HG02938 (cell line): ENCODE measurements at regions not wholly inside any gene's neighbourhood (a gene's known extent, or its start where the extent isn't known, plus 50 kb on each side); places are given as distances from the start of the nearest gene placed in this dataset.
"Not testable (repeated sequence)": the region's sequence is repeated elsewhere in the genome, so short reads cannot be mapped to it uniquely, and the experiment has no call there.

Source experiments
- ATAC-seq: cut with Tn5 transposase; IDR thresholded peaks from one replicate; pipeline ENCODE4 v1.9.1; 2021; ENCODE audit warnings: mild to moderate bottlenecking, moderate library complexity; ENCODE audit not compliant: unreplicated experiment

DNA sequence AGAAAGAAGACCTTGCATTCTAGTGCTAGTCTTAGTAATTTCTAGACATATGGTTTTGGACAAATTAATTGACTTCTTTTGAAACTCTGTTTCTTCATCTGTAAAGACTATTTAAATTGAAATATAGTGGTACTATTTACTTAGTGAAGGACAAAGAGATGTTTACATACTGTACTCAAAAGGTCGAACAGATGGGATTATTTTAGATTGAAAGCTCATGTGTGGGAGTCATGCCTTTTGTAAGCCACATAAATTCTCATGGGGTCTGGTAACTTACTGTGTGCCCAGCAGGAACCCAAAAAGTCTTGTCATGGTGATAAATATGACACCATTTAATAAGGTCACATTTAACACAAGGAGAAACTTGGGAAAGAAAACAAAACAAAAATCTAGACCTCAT, 368.2 kb upstream of the CITED2 start:
- ATAC-seq = no peak

DNA sequence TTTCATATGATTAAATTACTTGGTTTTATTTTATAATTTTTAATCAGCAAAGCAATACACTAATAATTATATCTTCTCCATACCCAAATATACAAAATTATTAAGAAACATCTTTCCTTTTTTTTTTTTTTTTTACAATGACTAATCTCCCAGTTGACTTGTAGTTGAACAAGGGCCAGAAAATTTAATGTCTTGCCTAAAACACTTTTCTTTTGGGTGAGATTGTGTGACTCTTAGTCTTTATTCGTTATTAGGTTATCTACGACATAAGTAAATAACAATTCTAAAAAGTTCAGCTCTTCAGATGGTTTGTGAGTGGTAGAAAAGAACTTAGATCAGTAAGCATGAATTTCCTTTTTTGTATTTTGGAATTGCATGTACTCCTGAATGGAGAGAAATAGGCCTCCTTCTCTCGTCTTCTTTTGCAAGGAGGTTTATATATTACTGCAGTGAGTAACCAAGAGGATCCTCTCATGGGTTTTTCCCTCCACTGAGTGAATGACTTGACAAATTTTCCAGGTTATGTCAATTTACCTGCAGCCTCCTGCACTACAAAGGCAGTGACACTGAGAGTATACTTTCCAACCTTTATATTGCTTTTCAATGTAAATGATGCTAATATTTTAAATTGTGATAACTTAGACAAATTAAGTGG, 364.5 kb upstream of the CITED2 start:
- no peak for ATAC-seq

DNA sequence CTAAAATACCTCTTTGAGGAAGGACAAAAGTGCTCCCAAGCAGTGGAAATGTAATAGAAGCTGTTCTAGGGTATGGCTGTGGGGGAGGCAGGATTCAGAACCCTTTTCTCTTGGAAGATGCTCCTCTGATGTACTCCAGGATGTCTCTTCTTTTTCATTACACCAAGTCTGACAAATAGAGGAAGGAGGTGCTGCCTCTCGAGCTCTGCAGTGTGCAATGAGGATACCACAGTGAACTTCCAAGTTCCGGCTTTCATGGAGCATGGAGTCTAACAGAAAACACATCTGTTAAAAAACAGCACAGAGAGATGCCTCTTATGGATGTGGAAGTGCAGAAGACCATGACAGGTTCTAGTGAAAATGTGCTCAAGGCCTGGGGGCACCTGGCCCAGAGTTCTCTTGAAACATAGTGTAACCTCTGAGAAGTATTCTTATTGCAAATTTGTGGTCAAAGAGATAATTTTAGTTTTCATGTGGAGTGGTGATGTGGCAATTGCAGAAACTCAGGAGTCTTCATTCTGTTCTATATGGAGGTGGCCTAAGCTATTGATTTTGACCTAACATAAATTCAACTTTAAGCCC, 362.0 kb upstream of the CITED2 start:
- ATAC-seq = peak; percentile 76

DNA sequence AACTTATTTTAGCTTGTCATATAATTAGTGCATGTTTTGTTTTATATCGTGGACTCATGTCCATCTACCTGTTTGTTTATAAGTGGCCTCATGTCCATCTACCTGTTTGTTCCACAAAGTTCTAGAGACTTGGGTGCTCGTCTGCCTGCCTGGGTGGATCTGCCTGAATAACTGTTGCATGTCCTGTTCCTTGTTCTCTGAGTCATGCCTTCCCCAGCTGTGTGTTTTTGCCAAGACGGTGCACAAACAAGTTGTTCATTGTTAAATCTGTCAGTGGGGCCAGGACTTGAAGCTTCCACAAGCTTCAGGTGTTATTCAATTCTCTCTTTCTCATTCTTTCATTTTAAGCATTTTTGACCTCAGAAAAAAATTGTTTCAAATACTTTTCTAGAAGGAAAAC, 358.0 kb upstream of the CITED2 start:
- ATAC-seq = no peak

DNA sequence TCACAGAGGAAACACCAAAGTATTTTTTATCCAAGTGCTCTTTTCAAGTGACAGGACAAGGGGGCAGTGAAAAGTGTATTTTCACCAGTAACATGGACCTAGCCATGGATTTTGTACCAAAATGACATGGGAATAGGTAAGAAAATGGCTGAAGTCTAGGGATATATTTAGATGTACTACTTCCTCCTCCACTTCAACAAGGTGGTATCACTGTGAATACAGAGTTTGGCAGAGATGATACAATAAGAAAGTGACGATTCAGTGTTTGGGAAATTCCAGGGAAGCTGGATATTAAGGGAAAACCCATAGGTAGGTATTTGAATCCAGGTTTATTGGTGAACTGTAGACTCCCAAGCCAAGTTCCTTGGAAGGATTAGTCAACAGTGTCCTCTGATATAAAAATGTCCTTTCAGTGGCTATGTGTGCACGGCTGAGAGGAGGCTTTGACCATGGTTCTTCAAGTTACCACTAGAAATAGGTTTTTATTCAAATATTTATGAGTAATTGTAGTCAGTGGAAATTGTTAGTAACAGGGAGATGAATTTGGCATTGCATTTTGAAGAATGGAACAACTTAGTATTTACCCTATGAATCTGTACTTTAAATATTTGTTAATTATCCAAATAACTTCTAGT, 356.0 kb upstream of the CITED2 start:
- ATAC-seq = no peak

DNA sequence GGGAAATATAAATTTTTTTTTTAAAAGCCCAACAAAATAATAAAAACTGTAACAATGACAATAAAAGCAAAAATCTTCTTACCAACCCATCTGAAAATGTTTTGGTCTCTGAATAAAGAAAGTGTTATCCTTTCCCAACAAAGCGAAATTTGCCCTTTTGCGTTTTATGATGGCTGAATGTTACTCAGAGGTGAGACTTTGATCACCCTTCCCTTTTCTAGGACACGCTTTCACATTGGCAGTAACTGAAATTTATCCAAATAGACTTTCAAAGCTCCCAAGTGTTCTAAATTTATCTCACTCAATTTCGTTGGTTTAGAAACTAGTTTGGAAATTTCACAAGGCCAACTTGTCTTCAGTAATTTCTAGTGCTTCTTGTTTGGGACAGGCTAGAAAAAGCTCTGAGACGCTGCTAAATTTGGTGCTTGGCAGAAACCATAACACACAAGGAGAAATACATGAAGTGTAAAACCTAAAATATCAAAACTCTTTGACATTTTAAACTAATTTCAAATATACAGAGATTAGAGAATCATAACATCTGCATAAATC, 354.5 kb upstream of the CITED2 start:
- no peak for ATAC-seq

DNA sequence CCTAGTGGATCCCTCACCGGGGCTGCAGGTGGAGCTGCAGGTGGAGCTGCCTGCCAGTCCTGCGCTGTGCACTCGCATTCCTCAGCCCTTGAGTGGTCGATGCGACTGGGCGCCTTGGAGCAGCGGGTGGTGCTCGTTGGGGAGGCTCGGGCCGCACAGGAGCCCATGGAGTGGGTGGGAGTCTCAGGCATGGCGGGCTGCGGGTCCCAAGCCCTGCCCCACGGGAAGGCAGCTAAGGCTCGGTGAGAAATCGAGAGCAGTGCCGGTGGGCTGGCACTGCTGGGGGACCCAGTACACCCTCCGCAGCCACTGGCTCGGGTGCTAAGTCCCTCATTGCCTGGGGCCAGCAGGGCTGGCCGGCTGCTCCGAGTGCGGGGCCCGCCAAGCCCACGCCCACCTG, 351.8 kb upstream of the CITED2 start:
- not testable (repeated sequence) for ATAC-seq

DNA sequence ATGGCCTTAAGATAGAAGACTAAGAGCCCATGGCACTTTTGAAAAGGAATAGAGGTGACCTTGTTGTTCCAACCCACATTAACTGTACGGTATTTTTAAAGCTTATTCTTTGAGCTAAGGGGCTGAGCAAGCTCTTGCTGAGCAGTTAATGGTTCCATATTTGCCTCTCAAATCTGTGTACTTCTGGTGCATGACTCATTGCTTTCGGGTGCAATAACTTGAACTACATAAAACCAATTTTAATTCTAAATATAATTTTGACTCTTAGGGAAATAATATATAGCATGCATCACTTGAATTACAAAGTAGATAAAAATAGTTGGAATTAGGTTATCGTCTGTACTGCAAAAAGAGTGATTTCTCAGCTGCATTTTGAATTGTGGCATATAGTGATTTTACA, 348.1 kb upstream of the CITED2 start:
- ATAC-seq = no peak

DNA sequence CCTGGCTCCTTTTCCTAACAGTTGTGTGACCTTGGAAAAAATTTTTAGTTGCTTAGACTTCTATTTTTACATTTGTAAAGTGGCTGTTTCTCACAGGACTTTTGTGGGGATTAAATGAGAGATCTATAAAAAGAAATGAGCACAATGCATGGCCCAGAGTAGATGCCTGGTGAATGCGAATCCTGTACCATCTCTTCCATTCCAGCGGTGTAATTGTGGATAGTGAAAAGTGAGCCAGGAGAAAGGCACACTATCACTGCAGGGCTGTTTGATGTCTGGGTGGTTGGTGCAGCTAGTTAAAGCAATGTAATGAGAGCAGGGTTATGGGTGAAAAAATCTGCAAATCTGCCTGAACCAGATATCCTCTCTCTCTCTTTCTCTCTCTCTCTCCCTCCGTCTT, 347.5 kb upstream of the CITED2 start:
- ATAC-seq = no peak

DNA sequence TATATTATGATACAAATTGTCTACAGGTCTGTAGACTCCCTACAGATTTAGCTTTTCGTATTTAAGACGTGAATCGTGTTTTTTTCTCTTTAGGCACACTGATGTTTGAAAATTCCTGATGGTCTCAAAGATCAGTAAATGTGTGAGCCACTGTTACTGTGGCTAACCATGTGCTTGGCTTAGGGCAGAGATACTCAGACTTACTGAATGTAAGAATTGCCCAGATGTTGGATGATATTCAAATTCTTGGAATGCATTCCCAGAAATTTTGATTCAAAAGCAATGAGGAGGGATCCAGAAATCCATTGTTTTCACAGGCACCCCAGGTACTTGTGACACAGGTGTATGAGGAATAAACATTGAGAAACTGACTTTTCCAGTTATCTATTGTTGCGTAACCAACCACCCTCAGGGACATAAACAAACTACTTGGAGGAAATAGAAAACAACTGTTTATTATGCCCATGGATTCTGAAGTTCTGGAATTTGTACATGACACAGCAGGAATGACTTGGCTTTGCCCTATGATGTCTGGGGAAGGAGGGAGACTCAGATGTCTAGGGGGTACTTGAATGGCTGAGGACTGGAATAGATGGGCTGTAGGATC, 339.6 kb upstream of the CITED2 start:
- ATAC-seq = no peak

DNA sequence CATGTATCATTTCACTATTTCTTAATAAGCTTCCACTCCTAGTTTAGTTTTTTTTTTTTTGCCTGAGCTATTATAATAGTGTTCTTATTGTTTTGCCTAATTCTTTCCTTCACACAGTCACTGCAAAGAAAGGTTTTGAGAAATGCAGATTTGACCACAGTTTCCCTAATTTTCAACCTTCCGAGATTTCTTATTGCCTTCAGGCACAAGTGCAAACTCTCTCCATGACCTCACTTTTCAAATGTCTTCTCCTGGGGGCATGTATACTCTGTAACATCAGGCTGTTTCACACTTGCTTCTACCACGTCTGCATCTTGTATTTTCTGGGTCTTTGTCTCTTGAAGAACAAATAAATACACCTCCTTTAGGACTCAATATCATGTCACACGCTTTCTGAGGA, 339.0 kb upstream of the CITED2 start:
- no peak for ATAC-seq

DNA sequence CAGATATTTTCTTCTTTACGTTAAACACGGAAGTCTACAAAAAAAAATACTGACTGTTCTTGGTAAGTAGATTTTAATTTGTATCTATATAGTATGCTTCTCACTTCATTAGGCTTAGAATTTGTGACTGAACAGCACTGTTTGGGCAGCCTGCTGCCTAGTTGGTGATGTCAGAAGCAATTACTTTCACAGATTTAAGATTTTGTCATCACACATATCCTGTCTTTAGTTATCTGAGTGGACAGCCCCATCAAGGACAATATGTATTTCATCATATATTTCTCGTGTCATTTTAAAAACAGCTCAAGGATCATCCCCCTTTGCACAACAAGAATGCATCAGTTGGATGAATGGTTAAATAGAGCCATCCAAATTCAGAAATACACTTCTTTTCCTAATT, 338.4 kb upstream of the CITED2 start:
- no peak for ATAC-seq

DNA sequence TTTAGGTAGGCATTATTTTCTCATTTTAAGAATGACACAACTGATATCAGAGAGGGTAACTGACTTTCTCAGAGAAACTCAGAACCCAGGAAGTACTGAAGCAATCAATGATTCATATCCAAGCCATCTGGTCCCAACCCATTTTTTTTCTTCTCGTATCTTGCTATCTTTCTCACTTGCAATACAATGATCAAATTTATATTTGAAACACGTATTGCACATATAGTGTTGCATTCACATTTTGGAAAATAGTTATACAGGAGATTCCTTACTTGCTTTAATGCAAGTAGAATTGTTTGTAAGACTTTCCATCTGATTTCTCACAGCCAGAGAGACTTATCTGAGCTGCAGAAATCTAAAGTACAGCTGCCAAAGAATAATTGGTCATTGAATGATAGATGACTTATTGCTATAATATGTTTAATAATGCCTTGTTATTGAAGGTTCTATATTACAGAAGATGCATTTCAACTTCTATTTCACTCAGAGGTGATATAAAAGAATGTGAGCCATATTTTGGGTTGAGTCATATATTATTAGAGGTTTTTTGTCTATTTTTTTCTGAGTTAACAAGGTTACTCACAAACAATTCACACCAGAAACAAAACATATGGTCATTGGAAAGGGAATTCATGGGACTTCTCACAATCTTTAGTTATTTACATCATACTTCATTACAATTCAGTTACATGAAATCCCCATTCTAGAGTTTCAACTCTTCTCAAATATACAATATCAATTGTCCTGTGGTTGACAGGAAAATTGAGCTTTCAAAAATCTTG, 337.5 kb upstream of the CITED2 start:
- ATAC-seq = no peak

DNA sequence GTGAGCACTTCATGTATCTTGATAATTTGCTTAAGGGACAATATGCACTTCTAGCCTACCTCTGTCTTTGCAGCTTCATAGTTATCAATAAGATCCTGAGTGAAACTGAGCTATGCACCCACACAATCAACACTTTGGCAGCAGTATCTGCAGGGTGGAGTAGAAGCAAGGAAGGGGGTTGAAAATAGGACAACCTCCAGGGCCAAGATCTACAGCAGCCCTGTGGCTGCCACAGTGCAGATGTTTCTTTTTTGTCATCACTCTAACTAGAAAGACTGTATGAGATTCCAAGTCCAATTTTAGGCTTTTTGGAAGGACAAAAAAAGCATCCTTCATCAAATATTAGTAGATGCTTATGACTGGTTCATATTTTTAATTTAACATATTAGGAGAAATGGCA, 336.1 kb upstream of the CITED2 start:
- no peak for ATAC-seq

DNA sequence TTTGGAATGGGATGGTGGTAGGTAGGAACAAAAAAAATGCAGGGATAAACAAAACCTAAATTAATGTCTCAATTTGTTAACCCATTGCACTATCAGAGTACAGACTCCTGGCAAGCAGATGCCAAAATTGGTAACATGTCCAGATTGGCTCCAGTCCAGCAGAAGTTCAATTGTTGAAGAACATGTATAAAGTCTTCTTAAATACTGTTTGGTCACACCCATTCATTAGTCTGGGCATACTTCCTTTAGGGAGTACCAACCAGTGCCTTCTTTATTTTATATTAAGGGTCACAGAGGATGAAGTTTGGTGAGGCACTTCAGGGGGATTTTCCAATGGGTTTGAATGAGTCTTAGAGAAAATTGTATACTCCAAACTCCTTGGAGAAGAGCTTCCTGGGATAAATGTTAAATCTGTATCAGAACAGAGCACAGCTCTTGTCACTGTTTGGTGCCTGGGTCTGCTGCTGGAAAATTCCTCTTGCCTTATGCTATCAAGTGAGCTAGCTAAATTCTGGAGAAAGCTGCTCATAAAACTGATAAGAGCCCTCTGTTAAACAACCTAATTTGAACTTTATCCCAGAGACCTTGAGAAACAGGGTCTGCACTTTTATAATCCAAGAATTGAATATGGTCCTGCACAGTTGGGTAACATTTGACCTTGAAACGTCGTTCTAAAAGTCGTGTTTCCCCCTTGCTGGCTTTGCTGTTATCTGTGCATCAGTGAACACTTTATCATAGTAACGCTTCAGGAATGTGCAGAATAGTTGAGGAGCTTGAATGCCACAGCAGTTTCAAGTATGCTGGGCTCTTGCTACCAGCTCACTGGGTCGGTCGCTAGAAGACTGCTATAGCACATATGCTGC, 334.1 kb upstream of the CITED2 start:
- ATAC-seq = no peak

DNA sequence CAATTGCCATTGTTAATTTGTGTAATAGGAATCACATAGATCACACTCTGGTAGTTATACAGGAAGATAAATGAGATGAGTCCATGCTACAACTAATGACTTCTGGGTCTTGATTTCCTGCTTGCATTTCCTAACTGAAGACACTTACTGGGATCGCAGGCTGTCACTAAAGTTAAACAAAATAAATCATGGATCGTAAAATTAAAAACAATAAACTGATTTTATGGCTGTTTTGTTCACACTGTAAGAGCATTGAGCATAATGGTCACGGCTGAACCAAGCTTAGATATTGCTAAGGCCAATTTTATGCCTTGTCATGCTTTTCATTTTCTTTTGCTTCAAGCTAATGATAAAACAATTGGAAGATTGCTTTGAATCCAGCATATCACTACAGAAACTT, 332.5 kb upstream of the CITED2 start:
- no peak for ATAC-seq

DNA sequence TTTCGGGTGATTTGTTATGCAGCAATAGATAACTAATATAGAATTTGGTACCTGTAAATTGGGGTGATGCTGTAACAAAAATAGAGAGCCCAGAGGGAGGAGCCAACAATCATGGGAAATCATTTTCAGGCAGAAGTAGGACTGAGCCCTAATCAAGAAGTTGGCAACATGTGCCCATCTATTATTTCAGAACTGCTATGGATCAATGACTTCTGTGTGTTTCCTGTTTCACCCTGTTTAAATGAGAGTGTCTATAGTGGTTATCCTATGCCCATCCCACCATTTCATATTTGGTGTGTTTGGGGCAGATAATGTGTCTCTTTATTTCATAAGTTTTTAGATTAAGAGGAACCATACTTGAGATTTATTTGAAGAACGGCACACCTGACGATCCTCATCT, 330.8 kb upstream of the CITED2 start:
- ATAC-seq = no peak

DNA sequence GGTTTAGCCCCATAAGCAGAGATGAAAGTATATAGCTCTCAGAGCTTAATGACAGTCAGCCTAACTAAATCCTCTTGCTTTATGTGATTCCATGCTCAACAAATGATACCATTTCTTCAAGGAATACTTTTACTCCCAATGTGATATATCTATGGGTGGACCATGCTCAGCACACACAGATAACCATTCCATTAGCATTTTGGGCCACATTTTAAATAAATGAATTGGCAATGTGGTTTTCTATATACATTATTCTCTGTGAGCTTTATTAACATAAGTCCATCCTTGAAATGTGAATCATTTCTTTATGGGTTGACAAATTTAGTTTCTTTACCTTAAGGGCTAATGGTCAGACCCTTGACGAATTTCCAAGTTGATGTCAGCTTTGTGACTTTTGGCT, 329.3 kb upstream of the CITED2 start:
- no peak for ATAC-seq

DNA sequence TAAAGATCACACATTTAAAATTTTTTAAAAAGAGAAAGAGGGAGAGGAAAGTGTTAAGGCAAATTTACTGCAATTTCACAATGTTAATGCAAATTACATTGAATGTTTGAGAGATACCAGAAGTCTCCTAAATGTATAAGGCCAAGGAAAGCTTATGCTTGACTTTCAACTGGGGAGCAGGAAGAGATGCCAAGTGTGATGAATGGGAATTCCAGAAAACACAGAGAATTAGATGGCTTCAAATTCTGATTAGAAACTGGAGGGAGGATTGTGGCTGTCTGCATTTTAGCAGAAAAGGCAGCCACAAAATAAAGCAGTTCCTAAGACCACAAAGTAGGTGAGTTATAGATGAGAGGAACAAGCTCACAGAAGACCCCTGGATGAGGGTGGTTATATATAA, 328.3 kb upstream of the CITED2 start:
- ATAC-seq = no peak

DNA sequence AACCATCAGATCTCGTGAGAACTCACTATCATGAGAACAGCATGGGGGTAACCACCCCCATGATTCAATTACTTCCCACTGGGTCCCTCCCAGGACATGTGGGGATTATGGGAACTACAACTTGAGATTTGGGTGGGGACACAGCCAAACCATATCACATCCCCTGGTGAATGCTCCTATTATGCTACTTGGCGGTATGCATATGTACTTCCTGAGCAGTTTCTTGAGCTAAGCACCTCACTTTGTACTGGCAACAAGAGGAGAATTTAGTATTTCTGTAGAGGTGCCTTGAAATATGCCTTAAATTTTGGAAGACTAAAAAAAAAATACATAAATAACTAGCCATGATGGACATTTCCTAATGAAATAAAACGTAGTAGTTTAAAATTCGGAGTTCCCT, 327.2 kb upstream of the CITED2 start:
- ATAC-seq = no peak
